ENCODE measurements at regions not wholly inside any gene's neighbourhood (a gene's known extent, or its start where the extent isn't known, plus 50 kb on each side); places are given as distances from the start of the nearest gene placed in this dataset.

DNA sequence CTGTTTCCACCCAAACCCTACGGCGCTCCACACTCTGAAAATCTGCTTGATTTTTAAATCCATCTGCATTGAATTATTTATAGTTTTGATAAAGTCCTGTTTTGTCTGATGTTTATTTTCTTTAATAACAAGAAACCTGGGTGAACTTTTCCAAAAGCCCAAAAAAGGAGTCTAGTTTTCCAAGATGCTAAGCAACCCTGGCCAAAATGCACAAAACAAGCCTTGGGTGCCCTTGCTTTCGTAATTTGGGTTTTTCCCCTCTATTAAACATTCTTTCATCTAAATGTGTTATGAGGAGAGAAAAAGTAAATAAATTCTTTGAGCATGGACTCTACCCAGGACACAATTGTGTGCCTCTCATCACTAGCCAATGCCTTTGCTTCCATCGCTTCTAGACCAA lies 468.9 kb downstream of the MCTP2 start:
- TF ChIP-seq, protein P1, sequence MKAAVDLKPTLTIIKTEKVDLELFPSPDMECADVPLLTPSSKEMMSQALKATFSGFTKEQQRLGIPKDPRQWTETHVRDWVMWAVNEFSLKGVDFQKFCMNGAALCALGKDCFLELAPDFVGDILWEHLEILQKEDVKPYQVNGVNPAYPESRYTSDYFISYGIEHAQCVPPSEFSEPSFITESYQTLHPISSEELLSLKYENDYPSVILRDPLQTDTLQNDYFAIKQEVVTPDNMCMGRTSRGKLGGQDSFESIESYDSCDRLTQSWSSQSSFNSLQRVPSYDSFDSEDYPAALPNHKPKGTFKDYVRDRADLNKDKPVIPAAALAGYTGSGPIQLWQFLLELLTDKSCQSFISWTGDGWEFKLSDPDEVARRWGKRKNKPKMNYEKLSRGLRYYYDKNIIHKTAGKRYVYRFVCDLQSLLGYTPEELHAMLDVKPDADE (IDR thresholded peaks at IDR 0.05) = no peak
- TF ChIP-seq EZH2phosphoT487 (IDR thresholded peaks at IDR 0.05; ENCODE audit: unreplicated experiment) (no peak), POLR2AphosphoS5 (IDR thresholded peaks at IDR 0.05; ENCODE audit: low read depth) (no peak), ZNF114 (CRISPR knock-in tag; IDR thresholded peaks at IDR 0.05) (no peak), CREB1 (CRISPR knock-in tag; IDR thresholded peaks at IDR 0.05; ENCODE audit: low read depth) (no peak), EZH2 (IDR thresholded peaks at IDR 0.05; ENCODE audit: low read depth, unreplicated experiment) (no peak), STAT1 (IDR thresholded peaks at IDR 0.05; ENCODE audit: unreplicated experiment) (no peak), REST (IDR thresholded peaks at IDR 0.05; ENCODE audit: unreplicated experiment) (no peak), JUNB (IDR thresholded peaks at IDR 0.05; ENCODE audit: unreplicated experiment) (no peak), CTCF (conservative IDR thresholded peaks at IDR 0.05; ENCODE audit: low read depth in 2 of 2) (no peak)
- TF ChIP-seq, protein P2, sequence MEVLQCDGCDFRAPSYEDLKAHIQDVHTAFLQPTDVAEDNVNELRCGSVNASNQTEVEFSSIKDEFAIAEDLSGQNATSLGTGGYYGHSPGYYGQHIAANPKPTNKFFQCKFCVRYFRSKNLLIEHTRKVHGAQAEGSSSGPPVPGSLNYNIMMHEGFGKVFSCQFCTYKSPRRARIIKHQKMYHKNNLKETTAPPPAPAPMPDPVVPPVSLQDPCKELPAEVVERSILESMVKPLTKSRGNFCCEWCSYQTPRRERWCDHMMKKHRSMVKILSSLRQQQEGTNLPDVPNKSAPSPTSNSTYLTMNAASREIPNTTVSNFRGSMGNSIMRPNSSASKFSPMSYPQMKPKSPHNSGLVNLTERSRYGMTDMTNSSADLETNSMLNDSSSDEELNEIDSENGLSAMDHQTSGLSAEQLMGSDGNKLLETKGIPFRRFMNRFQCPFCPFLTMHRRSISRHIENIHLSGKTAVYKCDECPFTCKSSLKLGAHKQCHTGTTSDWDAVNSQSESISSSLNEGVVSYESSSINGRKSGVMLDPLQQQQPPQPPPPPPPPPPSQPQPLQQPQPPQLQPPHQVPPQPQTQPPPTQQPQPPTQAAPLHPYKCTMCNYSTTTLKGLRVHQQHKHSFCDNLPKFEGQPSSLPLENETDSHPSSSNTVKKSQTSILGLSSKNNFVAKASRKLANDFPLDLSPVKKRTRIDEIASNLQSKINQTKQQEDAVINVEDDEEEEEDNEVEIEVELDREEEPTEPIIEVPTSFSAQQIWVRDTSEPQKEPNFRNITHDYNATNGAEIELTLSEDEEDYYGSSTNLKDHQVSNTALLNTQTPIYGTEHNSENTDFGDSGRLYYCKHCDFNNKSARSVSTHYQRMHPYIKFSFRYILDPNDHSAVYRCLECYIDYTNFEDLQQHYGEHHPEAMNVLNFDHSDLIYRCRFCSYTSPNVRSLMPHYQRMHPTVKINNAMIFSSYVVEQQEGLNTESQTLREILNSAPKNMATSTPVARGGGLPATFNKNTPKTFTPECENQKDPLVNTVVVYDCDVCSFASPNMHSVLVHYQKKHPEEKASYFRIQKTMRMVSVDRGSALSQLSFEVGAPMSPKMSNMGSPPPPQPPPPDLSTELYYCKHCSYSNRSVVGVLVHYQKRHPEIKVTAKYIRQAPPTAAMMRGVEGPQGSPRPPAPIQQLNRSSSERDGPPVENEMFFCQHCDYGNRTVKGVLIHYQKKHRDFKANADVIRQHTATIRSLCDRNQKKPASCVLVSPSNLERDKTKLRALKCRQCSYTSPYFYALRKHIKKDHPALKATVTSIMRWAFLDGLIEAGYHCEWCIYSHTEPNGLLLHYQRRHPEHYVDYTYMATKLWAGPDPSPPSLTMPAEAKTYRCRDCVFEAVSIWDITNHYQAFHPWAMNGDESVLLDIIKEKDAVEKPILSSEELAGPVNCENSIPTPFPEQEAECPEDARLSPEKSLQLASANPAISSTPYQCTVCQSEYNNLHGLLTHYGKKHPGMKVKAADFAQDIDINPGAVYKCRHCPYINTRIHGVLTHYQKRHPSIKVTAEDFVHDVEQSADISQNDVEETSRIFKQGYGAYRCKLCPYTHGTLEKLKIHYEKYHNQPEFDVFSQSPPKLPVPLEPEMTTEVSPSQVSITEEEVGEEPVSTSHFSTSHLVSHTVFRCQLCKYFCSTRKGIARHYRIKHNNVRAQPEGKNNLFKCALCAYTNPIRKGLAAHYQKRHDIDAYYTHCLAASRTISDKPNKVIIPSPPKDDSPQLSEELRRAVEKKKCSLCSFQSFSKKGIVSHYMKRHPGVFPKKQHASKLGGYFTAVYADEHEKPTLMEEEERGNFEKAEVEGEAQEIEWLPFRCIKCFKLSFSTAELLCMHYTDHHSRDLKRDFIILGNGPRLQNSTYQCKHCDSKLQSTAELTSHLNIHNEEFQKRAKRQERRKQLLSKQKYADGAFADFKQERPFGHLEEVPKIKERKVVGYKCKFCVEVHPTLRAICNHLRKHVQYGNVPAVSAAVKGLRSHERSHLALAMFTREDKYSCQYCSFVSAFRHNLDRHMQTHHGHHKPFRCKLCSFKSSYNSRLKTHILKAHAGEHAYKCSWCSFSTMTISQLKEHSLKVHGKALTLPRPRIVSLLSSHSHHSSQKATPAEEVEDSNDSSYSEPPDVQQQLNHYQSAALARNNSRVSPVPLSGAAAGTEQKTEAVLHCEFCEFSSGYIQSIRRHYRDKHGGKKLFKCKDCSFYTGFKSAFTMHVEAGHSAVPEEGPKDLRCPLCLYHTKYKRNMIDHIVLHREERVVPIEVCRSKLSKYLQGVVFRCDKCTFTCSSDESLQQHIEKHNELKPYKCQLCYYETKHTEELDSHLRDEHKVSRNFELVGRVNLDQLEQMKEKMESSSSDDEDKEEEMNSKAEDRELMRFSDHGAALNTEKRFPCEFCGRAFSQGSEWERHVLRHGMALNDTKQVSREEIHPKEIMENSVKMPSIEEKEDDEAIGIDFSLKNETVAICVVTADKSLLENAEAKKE (CRISPR knock-in tag; IDR thresholded peaks at IDR 0.05) = no peak
- Histone ChIP-seq H3K4me1 (ENCODE audit: insufficient read depth) (no peaks in the 10 kb centered on the region), H2AFZ (no peak overlapping the region; the same call in 1 of the 2 replicates), H3K4me2 (no peak overlapping the region), H3K27ac (ENCODE audit: low read depth) (no peak overlapping the region), H3K4me3 (no peak overlapping the region), H3K27me3 (ENCODE audit: insufficient read depth) (no peaks in the 10 kb centered on the region), H3K36me3 (ENCODE audit: insufficient read depth) (no peaks in the 10 kb centered on the region), H4K20me1 (replicated peaks; ENCODE audit: insufficient read depth) (no peaks in the 10 kb centered on the region), H3K9me2 (ENCODE audit: insufficient read depth) (no peaks in the 10 kb centered on the region), H3K79me2 (replicated peaks; ENCODE audit: insufficient read depth) (no peaks in the 10 kb centered on the region), H3F3A (replicated peaks; ENCODE audit: low read depth) (no peaks in the 10 kb centered on the region)
- H3K27ac Mint-ChIP-seq = no peak overlapping the region
- H3K27me3 Mint-ChIP-seq (ENCODE audit: insufficient read depth, low read depth, poor library complexity) = peaks cover 2% of the 10 kb centered on the region
- DNase-seq (ENCODE audit: low spot score) = no peak
- no peaks in the 10 kb centered on the region for H3K4me1 Mint-ChIP-seq
- no peaks in the 10 kb centered on the region for H3K36me3 Mint-ChIP-seq (ENCODE audit: low read depth)
- ATAC-seq = no peak
- H3K9me3 Mint-ChIP-seq = no peaks in the 10 kb centered on the region
- no peak overlapping the region for H3K4me3 Mint-ChIP-seq
